ENCODE measurements at regions not wholly inside any gene's neighbourhood (a gene's known extent, or its start where the extent isn't known, plus 50 kb on each side); places are given as distances from the start of the nearest gene placed in this dataset.

DNA sequence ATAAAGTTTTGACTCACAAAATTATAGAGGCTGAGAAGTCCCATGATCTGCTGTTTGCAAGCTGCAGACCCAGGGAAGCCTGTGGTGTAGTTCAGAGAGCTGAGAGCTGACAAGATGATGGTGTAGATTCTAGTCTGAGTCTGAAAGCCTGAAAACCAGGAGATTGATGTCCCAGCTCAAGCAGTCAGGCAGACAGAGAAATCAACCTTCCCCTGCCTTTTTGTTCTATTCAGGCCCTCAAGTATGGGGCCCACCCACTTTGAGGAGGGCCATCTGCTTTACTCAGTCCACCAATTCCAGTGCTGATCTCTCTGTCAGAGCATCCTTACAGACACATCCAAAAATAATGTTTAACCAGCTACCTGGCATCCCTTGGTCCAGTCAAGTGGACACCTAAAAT lies 479.6 kb downstream of the STK39 start:
- TF ChIP-seq, protein P1, sequence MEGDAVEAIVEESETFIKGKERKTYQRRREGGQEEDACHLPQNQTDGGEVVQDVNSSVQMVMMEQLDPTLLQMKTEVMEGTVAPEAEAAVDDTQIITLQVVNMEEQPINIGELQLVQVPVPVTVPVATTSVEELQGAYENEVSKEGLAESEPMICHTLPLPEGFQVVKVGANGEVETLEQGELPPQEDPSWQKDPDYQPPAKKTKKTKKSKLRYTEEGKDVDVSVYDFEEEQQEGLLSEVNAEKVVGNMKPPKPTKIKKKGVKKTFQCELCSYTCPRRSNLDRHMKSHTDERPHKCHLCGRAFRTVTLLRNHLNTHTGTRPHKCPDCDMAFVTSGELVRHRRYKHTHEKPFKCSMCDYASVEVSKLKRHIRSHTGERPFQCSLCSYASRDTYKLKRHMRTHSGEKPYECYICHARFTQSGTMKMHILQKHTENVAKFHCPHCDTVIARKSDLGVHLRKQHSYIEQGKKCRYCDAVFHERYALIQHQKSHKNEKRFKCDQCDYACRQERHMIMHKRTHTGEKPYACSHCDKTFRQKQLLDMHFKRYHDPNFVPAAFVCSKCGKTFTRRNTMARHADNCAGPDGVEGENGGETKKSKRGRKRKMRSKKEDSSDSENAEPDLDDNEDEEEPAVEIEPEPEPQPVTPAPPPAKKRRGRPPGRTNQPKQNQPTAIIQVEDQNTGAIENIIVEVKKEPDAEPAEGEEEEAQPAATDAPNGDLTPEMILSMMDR (IDR thresholded peaks at IDR 0.05; ENCODE audit: low read depth, low read length): no peak
- no peak for DNase-seq

DNA sequence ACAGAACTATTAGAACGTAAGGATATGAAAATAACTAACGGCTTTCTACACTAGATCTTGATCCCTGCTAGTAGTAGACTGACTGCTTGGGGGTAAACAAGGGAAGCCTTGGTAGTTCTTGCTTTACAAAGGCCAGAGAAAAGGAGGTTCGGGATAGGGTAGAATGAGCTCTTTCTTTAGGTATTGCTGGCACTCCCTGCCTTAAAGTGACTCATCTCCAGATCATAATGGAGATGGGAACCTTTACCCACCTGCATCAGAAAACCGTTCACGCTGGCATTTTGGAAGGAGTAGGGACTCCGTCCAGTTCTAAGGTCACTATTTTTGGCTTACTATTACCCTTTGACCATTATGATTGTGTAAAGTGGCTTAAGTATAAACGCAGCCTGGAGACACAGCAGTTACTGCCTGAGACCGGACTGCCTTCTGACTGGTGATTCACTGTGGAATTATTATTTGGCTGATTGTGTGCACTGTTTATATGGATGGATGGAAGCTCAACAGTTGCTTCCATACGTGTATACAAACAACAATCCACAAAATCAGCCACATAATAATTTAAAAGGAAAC lies 482.5 kb downstream of the STK39 start:
- no peak for DNase-seq
- TF ChIP-seq, protein P1 (IDR thresholded peaks at IDR 0.05; ENCODE audit: low read depth, low read length): no peak
- Histone ChIP-seq H3K27me3 (ENCODE audit: insufficient read depth, low read depth, severe bottlenecking) (no peaks in the 10 kb centered on the region), H3K9me3 (ENCODE audit: severe bottlenecking) (no peaks in the 10 kb centered on the region), H3K4me3 (ENCODE audit: low read depth, low read length) (no peak overlapping the region), H3K36me3 (no peaks in the 10 kb centered on the region), H3K27ac (no peak overlapping the region)

More for the DNA sequence above, 479.6 kb downstream of the STK39 start:
- Histone ChIP-seq H3K27ac (no peak overlapping the region), H3K9me3 (ENCODE audit: severe bottlenecking) (no peaks in the 10 kb centered on the region), H3K27me3 (ENCODE audit: insufficient read depth, low read depth, severe bottlenecking) (no peaks in the 10 kb centered on the region), H3K36me3 (no peaks in the 10 kb centered on the region), H3K4me3 (ENCODE audit: low read depth, low read length) (no peak overlapping the region)

DNA sequence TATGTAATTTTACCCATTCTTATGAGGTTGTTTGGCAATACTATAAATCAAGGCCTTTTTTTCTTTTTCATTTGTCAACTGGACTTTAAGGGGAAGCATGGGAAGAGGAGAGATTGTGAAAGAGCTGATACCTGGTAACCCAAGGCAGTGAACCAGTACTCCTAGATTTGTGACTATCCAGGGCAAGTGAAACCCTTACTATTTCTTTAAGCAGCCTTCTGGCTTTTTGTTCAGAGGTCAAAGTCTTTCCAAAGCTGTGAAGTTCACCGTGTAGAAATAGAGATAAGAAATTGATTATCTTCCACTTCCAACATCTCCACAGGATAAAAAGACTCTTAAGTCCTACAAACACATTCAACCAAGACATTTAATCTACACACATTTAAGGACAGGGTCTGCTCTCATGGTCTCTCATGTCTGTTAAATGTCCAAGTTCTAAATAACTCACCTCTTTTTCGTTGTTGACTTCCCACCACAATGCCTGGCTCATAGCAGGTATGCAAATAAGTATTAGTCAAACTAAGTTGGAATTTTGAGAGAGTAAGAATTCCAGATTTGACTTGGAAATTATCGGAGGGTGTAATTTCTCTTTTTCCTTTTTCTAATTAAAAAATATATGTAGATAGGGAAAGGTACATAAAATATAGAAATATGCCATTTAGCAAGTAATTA lies 485.8 kb downstream of the STK39 start:
- no peak overlapping the region for H3K27ac ChIP-seq
- TF ChIP-seq, protein P1 (IDR thresholded peaks at IDR 0.05; ENCODE audit: low read depth, low read length): no peak
- H3K36me3 ChIP-seq: no peaks in the 10 kb centered on the region
- DNase-seq: no peak
- no peaks in the 10 kb centered on the region for H3K9me3 ChIP-seq (ENCODE audit: severe bottlenecking)
- no peak overlapping the region for H3K4me3 ChIP-seq (ENCODE audit: low read depth, low read length)
- no peaks in the 10 kb centered on the region for H3K27me3 ChIP-seq (ENCODE audit: insufficient read depth, low read depth, severe bottlenecking)

DNA sequence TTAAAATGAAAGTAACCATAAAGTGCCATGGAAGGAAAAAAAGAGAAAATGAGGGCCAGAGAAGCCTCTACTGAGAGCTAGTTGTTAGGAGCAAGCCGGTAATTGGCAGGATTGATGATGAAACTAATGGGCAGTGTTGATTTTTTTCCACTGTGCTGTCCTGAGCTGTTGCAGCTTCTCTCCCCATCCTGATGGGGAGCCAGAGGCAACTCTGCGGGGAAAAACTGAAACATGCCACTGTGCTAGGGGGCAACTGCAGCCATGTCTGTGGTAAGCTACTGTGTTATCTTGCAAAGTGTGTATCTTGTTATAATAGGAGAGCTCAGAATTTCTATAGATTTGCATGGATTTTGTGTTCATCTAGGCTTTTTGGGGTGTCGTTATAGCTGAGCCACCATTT lies 487.9 kb downstream of the STK39 start:
- no peak overlapping the region for H3K27ac ChIP-seq
- H3K4me3 ChIP-seq (ENCODE audit: low read depth, low read length): no peak overlapping the region
- no peak for DNase-seq
- no peaks in the 10 kb centered on the region for H3K36me3 ChIP-seq
- H3K27me3 ChIP-seq (ENCODE audit: insufficient read depth, low read depth, severe bottlenecking): no peaks in the 10 kb centered on the region
- TF ChIP-seq, protein P1 (IDR thresholded peaks at IDR 0.05; ENCODE audit: low read depth, low read length): peak; percentile 21; the same call in 1 of the 2 replicates
- no peaks in the 10 kb centered on the region for H3K9me3 ChIP-seq (ENCODE audit: severe bottlenecking)

DNA sequence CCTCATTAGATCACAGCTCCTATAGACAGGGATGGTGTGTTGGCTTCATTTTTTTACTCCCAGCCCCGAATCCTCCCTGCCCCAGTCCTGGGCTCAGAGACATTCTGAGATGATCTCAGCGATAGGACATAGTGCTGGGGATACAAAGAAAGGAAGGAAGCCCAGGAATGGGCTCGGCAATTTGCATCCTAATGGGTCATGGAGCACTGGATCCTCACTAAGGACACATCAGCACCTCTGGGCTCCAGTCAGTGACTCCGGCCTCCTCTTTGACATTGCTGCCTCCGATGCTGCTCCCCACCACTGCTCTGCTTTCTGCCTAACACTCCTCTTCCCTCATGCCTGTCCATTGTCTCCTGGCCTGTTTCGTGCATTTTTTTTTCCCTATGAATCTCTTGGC lies 489.1 kb downstream of the STK39 start:
- DNase-seq: no peak
- H3K27ac ChIP-seq: no peak overlapping the region
- no peaks in the 10 kb centered on the region for H3K9me3 ChIP-seq (ENCODE audit: severe bottlenecking)
- TF ChIP-seq, protein P1 (IDR thresholded peaks at IDR 0.05; ENCODE audit: low read depth, low read length): no peak
- no peak overlapping the region for H3K4me3 ChIP-seq (ENCODE audit: low read depth, low read length)
- no peaks in the 10 kb centered on the region for H3K27me3 ChIP-seq (ENCODE audit: insufficient read depth, low read depth, severe bottlenecking)
- no peaks in the 10 kb centered on the region for H3K36me3 ChIP-seq

DNA sequence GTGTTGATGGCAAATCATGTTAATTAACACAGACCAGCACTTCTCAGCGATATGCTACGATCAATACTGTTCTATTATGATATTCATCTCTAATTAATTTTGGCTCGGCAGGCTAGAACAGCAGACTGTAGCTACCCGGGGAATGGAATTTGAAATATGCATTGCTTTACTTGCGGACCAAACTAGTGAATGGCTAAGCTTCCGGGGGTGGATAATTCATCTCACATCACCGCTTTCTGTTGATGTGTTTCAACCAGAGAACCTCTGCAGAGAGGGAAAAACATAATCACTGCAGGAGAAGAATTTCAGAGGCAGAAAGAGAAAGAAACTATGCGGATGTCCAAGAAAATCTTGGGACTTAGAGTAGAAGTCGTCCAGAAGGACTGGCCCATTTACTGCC lies 490.9 kb downstream of the STK39 start:
- Histone ChIP-seq H3K27me3 (ENCODE audit: insufficient read depth, low read depth, severe bottlenecking) (no peaks in the 10 kb centered on the region), H3K4me3 (ENCODE audit: low read depth, low read length) (no peak overlapping the region), H3K27ac (no peak overlapping the region), H3K9me3 (ENCODE audit: severe bottlenecking) (no peaks in the 10 kb centered on the region), H3K36me3 (no peaks in the 10 kb centered on the region)
- no peak for DNase-seq
- TF ChIP-seq, protein P1 (IDR thresholded peaks at IDR 0.05; ENCODE audit: low read depth, low read length): no peak

Measured in WERI-Rb-1 (cell line).